C4-2B (cell line): ENCODE measurements at regions not wholly inside any gene's neighbourhood (a gene's known extent, or its start where the extent isn't known, plus 50 kb on each side); places are given as distances from the start of the nearest gene placed in this dataset.

Source experiments
- CTCF ChIP-seq: fragments of 450-650 bp; conservative IDR thresholded peaks from 2 replicates; pipeline ENCODE4 v1.5.1; 2017; ENCODE audit warnings: mild to moderate bottlenecking
- ZFX ChIP-seq: fragments of 450-650 bp; IDR thresholded peaks from 2 replicates; pipeline ENCODE4 v1.6.1; 2017

- TF ChIP-seq CTCF (no peak), ZFX (no peak)
Observed at GRCh38 chr9:115739096-115739875, 414.3 kb upstream of the PAPPA start.
